ENCODE measurements at regions not wholly inside any gene's neighbourhood (a gene's known extent, or its start where the extent isn't known, plus 50 kb on each side); places are given as distances from the start of the nearest gene placed in this dataset.

- TF ChIP-seq CTCF (IDR thresholded peaks at IDR 0.05) (no peak), POLR2A (IDR thresholded peaks at IDR 0.05) (no peak)
Observed at GRCh38 chr3:25272090-25272489, 156.0 kb upstream of the RARB start.
